Endodermal cell (in vitro differentiated cells): ENCODE measurements at regions not wholly inside any gene's neighbourhood (a gene's known extent, or its start where the extent isn't known, plus 50 kb on each side); places are given as distances from the start of the nearest gene placed in this dataset.

Experiments
- DNase-seq: peaks from one replicate; pipeline ENCODE4 v3.0.0-alpha.2; 2017
- H3K27ac ChIP-seq: 2 replicates; pipeline ENCODE4 v1.5.1; 2013; ENCODE audit warnings: mild to moderate bottlenecking, low read depth, low read length, moderate library complexity
- H3K27me3 ChIP-seq: 2 replicates; pipeline ENCODE4 v1.6.1; 2013; ENCODE audit warnings: mild to moderate bottlenecking, low read length, moderate library complexity; ENCODE audit not compliant: insufficient read depth, control insufficient read depth, poor library complexity, severe bottlenecking
- H3K36me3 ChIP-seq: 2 replicates; pipeline ENCODE4 v1.7.0; 2013; ENCODE audit warnings: mild to moderate bottlenecking, low read length, moderate library complexity; ENCODE audit not compliant: control insufficient read depth, insufficient read depth
- H3K4me1 ChIP-seq: one replicate; pipeline ENCODE4 v1.7.0; 2013; ENCODE audit warnings: low read length; ENCODE audit not compliant: control insufficient read depth, insufficient read depth
- H3K4me3 ChIP-seq: 2 replicates; pipeline ENCODE4 v1.5.1; 2013; ENCODE audit warnings: mild to moderate bottlenecking, low read length, moderate library complexity
- H3K9ac ChIP-seq: 2 replicates; pipeline ENCODE4 v1.6.1; 2013; ENCODE audit warnings: mild to moderate bottlenecking, low read length, moderate library complexity; ENCODE audit not compliant: poor library complexity, severe bottlenecking; ENCODE audit errors: extremely low read depth
- H3K9me3 ChIP-seq: 2 replicates; pipeline ENCODE4 v1.6.1; 2013; ENCODE audit warnings: mild to moderate bottlenecking, low read length, moderate library complexity; ENCODE audit not compliant: control insufficient read depth
- H3K27ac Mint-ChIP-seq: 2 replicates; pipeline ENCODE4 v1.8.0; 2020; ENCODE audit warnings: mixed read lengths
- H3K27me3 Mint-ChIP-seq: 2 replicates; pipeline ENCODE4 v1.8.0; 2021; ENCODE audit warnings: mild to moderate bottlenecking, mixed read lengths; ENCODE audit not compliant: insufficient read depth
- H3K36me3 Mint-ChIP-seq: 2 replicates; pipeline ENCODE4 v1.8.0; 2020; ENCODE audit warnings: low read depth, mixed read lengths
- H3K4me1 Mint-ChIP-seq: 2 replicates; pipeline ENCODE4 v1.8.0; 2020; ENCODE audit warnings: mixed read lengths
- H3K4me3 Mint-ChIP-seq: 2 replicates; pipeline ENCODE4 v1.8.0; 2020; ENCODE audit warnings: mild to moderate bottlenecking, moderate library complexity, mixed read lengths
- H3K9me3 Mint-ChIP-seq: 2 replicates; pipeline ENCODE4 v1.8.0; 2020; ENCODE audit warnings: mild to moderate bottlenecking, mixed read lengths
- CTCF ChIP-seq: fragments of 200-600 bp; sonication (generic); conservative IDR thresholded peaks from 2 replicates; pipeline ENCODE4 v1.5.0; 2021; ENCODE audit warnings: antibody characterized with exemption, mild to moderate bottlenecking
- WGBS, 2 experiments: methylation state at CpG; one replicate each; pipeline versions ENCODE4 v1.1.5 to v1.1.7; 2013; ENCODE audit warnings: missing lambda C conversion rate in 2 of 2, mixed read lengths in 1 of 2; ENCODE audit not compliant: insufficient coverage in 1 of 2, insufficient read length in 1 of 2; 5-methylcytosine and 5-hydroxymethylcytosine counted together

DNA sequence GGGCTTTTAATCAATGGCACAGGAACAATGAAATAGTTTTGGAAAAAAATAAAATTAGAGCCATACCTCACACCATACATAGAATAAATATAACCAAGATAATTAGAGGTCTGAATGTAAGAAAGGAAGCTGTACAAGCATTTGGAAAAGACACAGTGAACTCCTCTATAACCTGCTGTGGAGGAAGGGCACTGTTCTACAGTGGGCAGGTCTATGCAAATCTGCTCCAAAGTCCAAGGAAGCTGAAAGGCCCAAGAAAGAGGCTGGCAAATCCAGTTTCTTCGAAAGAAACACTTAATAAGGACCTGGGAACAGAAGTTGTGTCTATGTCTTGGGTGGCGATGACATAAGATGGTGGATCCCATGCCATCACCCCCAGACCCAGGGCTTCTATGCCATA is 169.4 kb upstream of the RALGAPA2 start:
- Mint-ChIP-seq H3K4me3 (no peak overlapping the region), H3K9me3 (peaks cover 7% of the 10 kb centered on the region), H3K27me3 (peaks cover 51% of the 10 kb centered on the region), H3K4me1 (no peaks in the 10 kb centered on the region), H3K27ac (no peak overlapping the region), H3K36me3 (no peaks in the 10 kb centered on the region)
- Histone ChIP-seq H3K9ac (no peak overlapping the region), H3K9me3 (peaks cover 4% of the 10 kb centered on the region), H3K4me1 (no peaks in the 10 kb centered on the region), H3K4me3 (no peak overlapping the region), H3K27me3 (peaks cover 77% of the 10 kb centered on the region), H3K36me3 (no peaks in the 10 kb centered on the region), H3K27ac (no peak overlapping the region)
- WGBS, 2 experiments, result 98 to 100% methylated on average over 1 to 2 of the region's 2 CpGs
- DNase-seq, result no peak
- no peak for TF ChIP-seq CTCF

DNA sequence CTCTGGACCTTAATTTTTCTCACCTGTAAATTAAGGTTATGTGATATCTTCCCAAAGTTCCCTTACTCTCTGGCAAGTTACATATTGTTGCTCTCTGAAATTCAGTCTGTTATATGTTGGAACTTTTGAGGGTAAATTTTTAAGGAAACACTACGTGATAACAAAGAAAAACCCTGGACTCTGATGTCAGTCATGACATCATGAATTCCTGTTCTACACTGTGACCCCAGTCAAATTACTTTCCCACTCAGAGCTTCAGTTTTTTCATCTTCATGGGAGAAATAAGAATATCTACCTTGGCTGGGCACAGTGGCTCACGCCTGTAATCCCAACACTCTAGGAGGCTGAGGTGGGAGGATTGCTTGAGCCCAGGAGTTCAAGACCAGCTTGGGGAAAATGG is 164.6 kb upstream of the RALGAPA2 start:
- no peak for DNase-seq
- no peak for TF ChIP-seq CTCF
- no peak overlapping the region for H3K4me3 ChIP-seq
- H3K27ac ChIP-seq, result no peak overlapping the region
- H3K27me3 Mint-ChIP-seq, result peaks cover 23% of the 10 kb centered on the region
- no peak overlapping the region for H3K9ac ChIP-seq
- H3K27ac Mint-ChIP-seq, result no peak overlapping the region
- H3K9me3 ChIP-seq, result peaks cover 2% of the 10 kb centered on the region
- H3K4me1 ChIP-seq, result no peaks in the 10 kb centered on the region
- WGBS, 2 experiments, result 88 to 100% methylated on average over 2 of the region's 2 CpGs
- no peaks in the 10 kb centered on the region for H3K36me3 Mint-ChIP-seq
- peaks cover 52% of the 10 kb centered on the region for H3K27me3 ChIP-seq
- no peak overlapping the region for H3K4me3 Mint-ChIP-seq
- no peaks in the 10 kb centered on the region for H3K36me3 ChIP-seq
- H3K4me1 Mint-ChIP-seq, result no peaks in the 10 kb centered on the region
- H3K9me3 Mint-ChIP-seq, result peaks cover 5% of the 10 kb centered on the region

- Mint-ChIP-seq H3K36me3 (no peaks in the 10 kb centered on the region), H3K27me3 (peaks cover 16% of the 10 kb centered on the region), H3K27ac (no peak overlapping the region), H3K4me1 (no peaks in the 10 kb centered on the region), H3K9me3 (no peaks in the 10 kb centered on the region), H3K4me3 (no peak overlapping the region)
- Histone ChIP-seq H3K9ac (no peak overlapping the region), H3K27ac (no peak overlapping the region), H3K9me3 (no peaks in the 10 kb centered on the region), H3K27me3 (peaks cover 38% of the 10 kb centered on the region), H3K4me1 (no peaks in the 10 kb centered on the region), H3K4me3 (no peak overlapping the region), H3K36me3 (no peaks in the 10 kb centered on the region)
- DNase-seq, result no peak
- 91 to 96% methylated on average over 3 to 7 of the region's 7 CpGs for WGBS, 2 experiments
- TF ChIP-seq CTCF, result no peak
Measured at GRCh38 chr20:20875716-20876115, 163.3 kb upstream of the RALGAPA2 start.
